ENCODE measurements at regions not wholly inside any gene's neighbourhood (a gene's known extent, or its start where the extent isn't known, plus 50 kb on each side); places are given as distances from the start of the nearest gene placed in this dataset.

DNA sequence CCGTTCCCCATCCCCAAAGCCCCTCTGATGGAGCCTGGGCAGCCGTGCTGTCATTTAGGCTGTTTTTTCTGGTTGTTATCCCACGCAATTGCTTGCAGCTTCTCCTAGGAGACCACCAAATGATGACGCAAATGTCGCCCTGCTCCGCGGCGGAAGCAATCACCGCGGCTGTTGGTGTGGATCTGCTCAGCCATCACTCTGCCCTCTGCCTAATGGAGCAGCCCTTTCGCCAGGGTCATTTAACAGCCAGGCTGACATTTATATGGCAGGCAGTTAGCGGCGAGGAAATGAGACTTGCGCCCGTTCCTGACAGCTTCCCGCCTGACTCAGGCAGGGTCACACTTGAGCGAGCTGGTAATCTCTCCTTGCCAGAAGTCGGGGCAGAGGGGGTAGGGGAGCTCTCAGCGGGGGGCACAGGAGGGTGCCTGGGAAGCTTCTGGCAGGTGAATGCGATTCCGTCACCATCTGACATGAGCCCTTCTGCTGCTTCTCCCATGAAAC is 97.9 kb upstream of the RTL6 start:
- TF ChIP-seq, protein P1, sequence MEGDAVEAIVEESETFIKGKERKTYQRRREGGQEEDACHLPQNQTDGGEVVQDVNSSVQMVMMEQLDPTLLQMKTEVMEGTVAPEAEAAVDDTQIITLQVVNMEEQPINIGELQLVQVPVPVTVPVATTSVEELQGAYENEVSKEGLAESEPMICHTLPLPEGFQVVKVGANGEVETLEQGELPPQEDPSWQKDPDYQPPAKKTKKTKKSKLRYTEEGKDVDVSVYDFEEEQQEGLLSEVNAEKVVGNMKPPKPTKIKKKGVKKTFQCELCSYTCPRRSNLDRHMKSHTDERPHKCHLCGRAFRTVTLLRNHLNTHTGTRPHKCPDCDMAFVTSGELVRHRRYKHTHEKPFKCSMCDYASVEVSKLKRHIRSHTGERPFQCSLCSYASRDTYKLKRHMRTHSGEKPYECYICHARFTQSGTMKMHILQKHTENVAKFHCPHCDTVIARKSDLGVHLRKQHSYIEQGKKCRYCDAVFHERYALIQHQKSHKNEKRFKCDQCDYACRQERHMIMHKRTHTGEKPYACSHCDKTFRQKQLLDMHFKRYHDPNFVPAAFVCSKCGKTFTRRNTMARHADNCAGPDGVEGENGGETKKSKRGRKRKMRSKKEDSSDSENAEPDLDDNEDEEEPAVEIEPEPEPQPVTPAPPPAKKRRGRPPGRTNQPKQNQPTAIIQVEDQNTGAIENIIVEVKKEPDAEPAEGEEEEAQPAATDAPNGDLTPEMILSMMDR (IDR thresholded peaks at IDR 0.05 in 2 of 3, conservative IDR thresholded peaks at IDR 0.05 in 1 of 3; ENCODE audit: borderline replicate concordance in 1 of 3, insufficient read depth in 1 of 3, low read depth in 2 of 3, low read length in 2 of 3), result no peak
- TF ChIP-seq ZFX (IDR thresholded peaks at IDR 0.05) (no peak), YY1 (IDR thresholded peaks at IDR 0.05; ENCODE audit: extremely low read depth, insufficient replicate concordance, low read depth, low read length) (no peak), POLR2A (IDR thresholded peaks at IDR 0.05; ENCODE audit: borderline replicate concordance, extremely low read depth, insufficient read depth, insufficient read length) (no peak), EZH2 (IDR thresholded peaks at IDR 0.05) (no peak), ZNF274 (IDR thresholded peaks at IDR 0.05; ENCODE audit: low read depth, low read length) (no peak), SRF (IDR thresholded peaks at IDR 0.05; ENCODE audit: low read depth) (no peak), RAD21 (IDR thresholded peaks at IDR 0.05; ENCODE audit: low read depth) (no peak), TCF7L2 (IDR thresholded peaks at IDR 0.05; ENCODE audit: borderline replicate concordance, extremely low read depth, insufficient read depth, insufficient read length) (no peak), JUND (IDR thresholded peaks at IDR 0.05) (no peak)
- TF ChIP-seq, protein P2, sequence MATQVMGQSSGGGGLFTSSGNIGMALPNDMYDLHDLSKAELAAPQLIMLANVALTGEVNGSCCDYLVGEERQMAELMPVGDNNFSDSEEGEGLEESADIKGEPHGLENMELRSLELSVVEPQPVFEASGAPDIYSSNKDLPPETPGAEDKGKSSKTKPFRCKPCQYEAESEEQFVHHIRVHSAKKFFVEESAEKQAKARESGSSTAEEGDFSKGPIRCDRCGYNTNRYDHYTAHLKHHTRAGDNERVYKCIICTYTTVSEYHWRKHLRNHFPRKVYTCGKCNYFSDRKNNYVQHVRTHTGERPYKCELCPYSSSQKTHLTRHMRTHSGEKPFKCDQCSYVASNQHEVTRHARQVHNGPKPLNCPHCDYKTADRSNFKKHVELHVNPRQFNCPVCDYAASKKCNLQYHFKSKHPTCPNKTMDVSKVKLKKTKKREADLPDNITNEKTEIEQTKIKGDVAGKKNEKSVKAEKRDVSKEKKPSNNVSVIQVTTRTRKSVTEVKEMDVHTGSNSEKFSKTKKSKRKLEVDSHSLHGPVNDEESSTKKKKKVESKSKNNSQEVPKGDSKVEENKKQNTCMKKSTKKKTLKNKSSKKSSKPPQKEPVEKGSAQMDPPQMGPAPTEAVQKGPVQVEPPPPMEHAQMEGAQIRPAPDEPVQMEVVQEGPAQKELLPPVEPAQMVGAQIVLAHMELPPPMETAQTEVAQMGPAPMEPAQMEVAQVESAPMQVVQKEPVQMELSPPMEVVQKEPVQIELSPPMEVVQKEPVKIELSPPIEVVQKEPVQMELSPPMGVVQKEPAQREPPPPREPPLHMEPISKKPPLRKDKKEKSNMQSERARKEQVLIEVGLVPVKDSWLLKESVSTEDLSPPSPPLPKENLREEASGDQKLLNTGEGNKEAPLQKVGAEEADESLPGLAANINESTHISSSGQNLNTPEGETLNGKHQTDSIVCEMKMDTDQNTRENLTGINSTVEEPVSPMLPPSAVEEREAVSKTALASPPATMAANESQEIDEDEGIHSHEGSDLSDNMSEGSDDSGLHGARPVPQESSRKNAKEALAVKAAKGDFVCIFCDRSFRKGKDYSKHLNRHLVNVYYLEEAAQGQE (IDR thresholded peaks at IDR 0.05; ENCODE audit: low read depth), result no peak
